SK-N-MC (cell line): ENCODE measurements at regions not wholly inside any gene's neighbourhood (a gene's known extent, or its start where the extent isn't known, plus 50 kb on each side); places are given as distances from the start of the nearest gene placed in this dataset.

Source experiments
- DNase-seq: peaks from one replicate; pipeline ENCODE4 v3.0.0-alpha.2; 2011; ENCODE audit warnings: low read depth, low spot score
- H3K27ac ChIP-seq: fragments of 200-600 bp; sonication (generic); 2 replicates; pipeline ENCODE4 v1.5.1; 2016; ENCODE audit warnings: mixed run types
- H3K36me3 ChIP-seq: fragments of 200-600 bp; sonication (generic); 2 replicates; pipeline ENCODE4 v1.6.1; 2017; ENCODE audit warnings: antibody characterized with exemption, low read length, mixed read lengths; ENCODE audit not compliant: insufficient read depth
- H3K4me3 ChIP-seq: fragments of 200-600 bp; sonication (generic); 2 replicates; pipeline ENCODE4 v1.5.1; 2016
- H3K9ac ChIP-seq: fragments of 200-600 bp; sonication (generic); 2 replicates; pipeline ENCODE4 v1.8.0; 2017; ENCODE audit warnings: mixed run types, mixed read lengths; ENCODE audit not compliant: insufficient read length
- H3K9me3 ChIP-seq: fragments of 200-600 bp; sonication (generic); 2 replicates; pipeline ENCODE4 v1.6.1; 2017; ENCODE audit warnings: low read depth, mild to moderate bottlenecking, antibody characterized with exemption, low read length, moderate library complexity, mixed read lengths
- EZH2 ChIP-seq: fragments of 200-600 bp; sonication (generic); IDR thresholded peaks from one replicate; pipeline ENCODE4 v1.6.1; 2017; ENCODE audit warnings: antibody characterized with exemption
- FOXP2 ChIP-seq: optimal IDR thresholded peaks from 2 replicates; pipeline ENCODE3; 2011; ENCODE audit warnings: mild to moderate bottlenecking, moderate library complexity; ENCODE audit not compliant: insufficient read depth; ENCODE audit errors: extremely low read length, control extremely low read depth
- POLR2AphosphoS5 ChIP-seq: IDR thresholded peaks from 2 replicates; pipeline ENCODE4 v1.6.1; 2012; ENCODE audit warnings: mild to moderate bottlenecking, low read depth, low read length, borderline replicate concordance

GRCh38 chr3:147471741-147472140, 62.6 kb downstream of the ZIC1 start:
- no peak overlapping the region for H3K9ac ChIP-seq
- H3K36me3 ChIP-seq = no peaks in the 10 kb centered on the region
- no peak overlapping the region for H3K4me3 ChIP-seq
- H3K9me3 ChIP-seq = no peaks in the 10 kb centered on the region
- TF ChIP-seq FOXP2 (no peak), EZH2 (no peak), POLR2AphosphoS5 (no peak)
- no peak for DNase-seq
- H3K27ac ChIP-seq = no peak overlapping the region

- H3K9me3 ChIP-seq = no peaks in the 10 kb centered on the region
- H3K27ac ChIP-seq = no peak overlapping the region
- no peaks in the 10 kb centered on the region for H3K36me3 ChIP-seq
- TF ChIP-seq EZH2 (no peak), FOXP2 (no peak), POLR2AphosphoS5 (no peak)
- H3K4me3 ChIP-seq = no peak overlapping the region
- H3K9ac ChIP-seq = no peak overlapping the region
- DNase-seq = no peak
These were observed 63.7 kb downstream of the ZIC1 start for GRCh38 chr3:147472846-147473245.

- TF ChIP-seq POLR2AphosphoS5 (no peak), EZH2 (no peak), FOXP2 (no peak)
- no peak for DNase-seq
- Histone ChIP-seq H3K36me3 (no peaks in the 10 kb centered on the region), H3K4me3 (no peak overlapping the region), H3K9ac (no peak overlapping the region), H3K27ac (no peak overlapping the region), H3K9me3 (no peaks in the 10 kb centered on the region)
These were observed 74.0 kb downstream of the ZIC1 start for GRCh38 chr3:147483145-147483544.

GRCh38 chr3:147483578-147483977, 74.4 kb downstream of the ZIC1 start:
- TF ChIP-seq EZH2 (no peak), POLR2AphosphoS5 (no peak)
- no peak overlapping the region for H3K27ac ChIP-seq
- no peaks in the 10 kb centered on the region for H3K36me3 ChIP-seq
- DNase-seq = no peak
- H3K9ac ChIP-seq = no peak overlapping the region
- H3K4me3 ChIP-seq = no peak overlapping the region
- no peaks in the 10 kb centered on the region for H3K9me3 ChIP-seq

- TF ChIP-seq FOXP2 = no peak
- TF ChIP-seq EZH2 = no peak
- TF ChIP-seq POLR2AphosphoS5 = peak; percentile 53; the same call in 1 of the 2 replicates
- H3K9ac ChIP-seq = no peak overlapping the region
- no peaks in the 10 kb centered on the region for H3K9me3 ChIP-seq
- H3K27ac ChIP-seq = no peak overlapping the region
- peak; percentile 81 for DNase-seq
- no peaks in the 10 kb centered on the region for H3K36me3 ChIP-seq
- H3K4me3 ChIP-seq = no peak overlapping the region
These were observed 83.9 kb downstream of the ZIC1 start for GRCh38 chr3:147493065-147493464.

- Histone ChIP-seq H3K36me3 (no peaks in the 10 kb centered on the region), H3K9ac (no peak overlapping the region), H3K27ac (no peak overlapping the region), H3K4me3 (no peak overlapping the region), H3K9me3 (no peaks in the 10 kb centered on the region)
- TF ChIP-seq EZH2 = no peak
- no peak for TF ChIP-seq FOXP2
- no peak for TF ChIP-seq POLR2AphosphoS5
- peak; percentile 44 for DNase-seq
These were observed 84.5 kb downstream of the ZIC1 start for GRCh38 chr3:147493666-147494065.

- DNase-seq = no peak
- no peak overlapping the region for H3K9ac ChIP-seq
These were observed 88.1 kb downstream of the ZIC1 start for GRCh38 chr3:147497286-147497685.

GRCh38 chr3:147507638-147508286, 98.6 kb downstream of the ZIC1 start:
- Histone ChIP-seq H3K27ac (no peak overlapping the region), H3K4me3 (no peak overlapping the region), H3K9me3 (no peaks in the 10 kb centered on the region), H3K36me3 (no peaks in the 10 kb centered on the region), H3K9ac (no peak overlapping the region)
- DNase-seq = no peak
- TF ChIP-seq EZH2 (no peak), FOXP2 (no peak), POLR2AphosphoS5 (no peak)

More at GRCh38 chr3:147497286-147497685, 88.1 kb downstream of the ZIC1 start:
- TF ChIP-seq EZH2 (no peak), FOXP2 (no peak), POLR2AphosphoS5 (no peak)
- Histone ChIP-seq H3K9me3 (no peaks in the 10 kb centered on the region), H3K27ac (no peak overlapping the region), H3K36me3 (no peaks in the 10 kb centered on the region), H3K4me3 (no peak overlapping the region)

- Histone ChIP-seq H3K4me3 (no peak overlapping the region), H3K27ac (no peak overlapping the region), H3K36me3 (no peaks in the 10 kb centered on the region), H3K9ac (no peak overlapping the region), H3K9me3 (no peaks in the 10 kb centered on the region)
- TF ChIP-seq EZH2 = no peak
- no peak for TF ChIP-seq POLR2AphosphoS5
- no peak for TF ChIP-seq FOXP2
- no peak for DNase-seq
These were observed 100.3 kb downstream of the ZIC1 start for GRCh38 chr3:147509448-147509847.
